Fibroblast of peridontal ligament (primary cell): ENCODE measurements at regions not wholly inside any gene's neighbourhood (a gene's known extent, or its start where the extent isn't known, plus 50 kb on each side); places are given as distances from the start of the nearest gene placed in this dataset.
A peak's percentile ranks its signal among the peaks of the same experiment; 100 is the strongest.

Source experiments
- DNase-seq: peaks from one replicate; pipeline ENCODE4 v3.0.0-alpha.2; 2010; ENCODE audit errors: extremely low read depth

- DNase-seq = no peak
Observed at GRCh38 chr1:51025374-51025773, 55.3 kb downstream of the CDKN2C start.

DNA sequence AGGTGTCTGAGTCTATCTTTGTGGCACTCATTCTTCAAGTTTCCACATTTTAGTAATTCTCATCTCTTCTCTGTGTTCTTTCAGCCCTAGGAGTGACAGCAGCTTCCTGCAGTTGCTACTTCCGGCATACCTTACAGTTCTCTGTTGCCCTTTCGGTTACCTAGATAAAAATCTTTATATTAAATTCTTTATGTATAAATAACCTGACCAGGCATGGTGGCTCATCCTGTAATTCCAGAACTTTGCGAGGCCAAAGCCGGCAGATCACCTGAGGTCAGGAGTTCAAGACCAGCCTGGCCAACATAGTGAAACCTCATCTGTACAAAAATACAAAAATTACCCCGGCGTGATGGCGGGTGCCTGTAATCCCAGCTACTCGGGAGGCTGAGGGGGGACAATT is 62.9 kb downstream of the CDKN2C start:
- no peak for DNase-seq

GRCh38 chr1:51044199-51044598 is 57.8 kb upstream of the C1orf185 start:
- DNase-seq = no peak

DNA sequence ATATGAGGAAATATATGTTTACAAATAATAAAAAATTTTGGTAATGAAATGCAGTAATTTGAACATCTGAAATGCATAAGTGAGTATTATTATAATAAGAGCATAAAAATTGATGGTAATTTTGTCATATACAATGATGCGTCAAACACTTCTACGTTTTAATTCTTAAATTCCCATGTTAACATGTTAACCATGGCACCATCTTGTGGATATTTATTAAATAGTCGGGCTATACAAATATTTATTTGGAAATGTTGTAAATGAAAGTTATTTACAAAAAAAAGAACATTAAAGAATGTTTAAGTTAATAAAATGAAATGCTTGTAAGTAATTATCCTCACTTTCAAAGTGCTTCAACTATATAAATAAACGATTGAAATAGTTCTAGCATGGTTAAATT is 57.2 kb upstream of the C1orf185 start:
- peak; percentile 48 for DNase-seq

DNA sequence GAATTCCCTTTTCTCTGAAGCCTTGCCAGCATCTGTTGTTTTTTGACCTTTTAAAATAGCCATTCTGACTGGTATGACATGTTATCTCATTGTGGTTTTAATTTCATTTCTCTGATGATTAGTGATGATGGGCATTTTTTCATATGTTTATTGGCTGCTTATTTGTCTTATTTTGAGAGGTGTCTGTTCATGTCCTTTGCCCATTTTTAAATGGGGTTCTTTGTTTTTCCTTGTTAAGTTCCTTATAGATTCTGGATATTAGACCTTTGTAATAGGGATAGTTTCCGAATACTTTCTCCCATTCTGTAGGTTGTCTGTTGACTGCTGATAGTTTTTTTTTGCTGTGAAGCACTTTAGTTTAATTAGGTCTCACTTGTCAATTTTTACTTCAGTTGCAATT is 54.0 kb upstream of the C1orf185 start:
- no peak for DNase-seq

GRCh38 chr1:51048670-51049069 is 53.4 kb upstream of the C1orf185 start:
- DNase-seq = no peak
